ENCODE measurements at regions not wholly inside any gene's neighbourhood (a gene's known extent, or its start where the extent isn't known, plus 50 kb on each side); places are given as distances from the start of the nearest gene placed in this dataset.

DNA sequence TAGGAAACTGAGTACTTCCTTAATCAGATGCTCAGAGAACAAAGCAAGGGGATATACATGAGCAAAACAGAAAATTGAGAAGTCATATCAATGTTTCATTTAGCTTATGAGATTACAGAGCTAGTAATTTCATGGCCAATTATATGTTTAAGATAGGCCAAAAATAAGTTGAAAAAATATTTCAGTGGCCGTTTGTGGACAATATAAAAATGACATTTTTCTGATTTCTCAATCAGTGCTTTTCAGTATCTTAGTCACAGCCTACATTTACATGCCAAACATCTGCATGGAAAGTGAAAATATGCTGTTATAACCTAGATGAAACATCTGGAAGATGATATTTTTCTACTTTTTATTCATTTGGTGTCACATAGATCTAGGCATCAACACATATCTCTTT lies 192.5 kb downstream of the HLX start:
- Histone ChIP-seq H3K4me1 (no peaks in the 10 kb centered on the region), H3K27me3 (ENCODE audit: control insufficient read depth, insufficient read depth, low read length) (no peaks in the 10 kb centered on the region), H3K9ac (no peak overlapping the region), H3K27ac (no peak overlapping the region), H3K4me3 (ENCODE audit: low read depth, low read length) (no peak overlapping the region), H3K36me3 (ENCODE audit: control insufficient read depth, insufficient read depth, low read length) (no peaks in the 10 kb centered on the region), H3K4me2 (ENCODE audit: low read length) (no peak overlapping the region), H3K9me3 (ENCODE audit: control insufficient read depth, low read length) (no peaks in the 10 kb centered on the region), H2AFZ (no peak overlapping the region), H3K79me2 (no peaks in the 10 kb centered on the region)
- TF ChIP-seq, protein P1, sequence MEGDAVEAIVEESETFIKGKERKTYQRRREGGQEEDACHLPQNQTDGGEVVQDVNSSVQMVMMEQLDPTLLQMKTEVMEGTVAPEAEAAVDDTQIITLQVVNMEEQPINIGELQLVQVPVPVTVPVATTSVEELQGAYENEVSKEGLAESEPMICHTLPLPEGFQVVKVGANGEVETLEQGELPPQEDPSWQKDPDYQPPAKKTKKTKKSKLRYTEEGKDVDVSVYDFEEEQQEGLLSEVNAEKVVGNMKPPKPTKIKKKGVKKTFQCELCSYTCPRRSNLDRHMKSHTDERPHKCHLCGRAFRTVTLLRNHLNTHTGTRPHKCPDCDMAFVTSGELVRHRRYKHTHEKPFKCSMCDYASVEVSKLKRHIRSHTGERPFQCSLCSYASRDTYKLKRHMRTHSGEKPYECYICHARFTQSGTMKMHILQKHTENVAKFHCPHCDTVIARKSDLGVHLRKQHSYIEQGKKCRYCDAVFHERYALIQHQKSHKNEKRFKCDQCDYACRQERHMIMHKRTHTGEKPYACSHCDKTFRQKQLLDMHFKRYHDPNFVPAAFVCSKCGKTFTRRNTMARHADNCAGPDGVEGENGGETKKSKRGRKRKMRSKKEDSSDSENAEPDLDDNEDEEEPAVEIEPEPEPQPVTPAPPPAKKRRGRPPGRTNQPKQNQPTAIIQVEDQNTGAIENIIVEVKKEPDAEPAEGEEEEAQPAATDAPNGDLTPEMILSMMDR (IDR thresholded peaks at IDR 0.05), result no peak

DNA sequence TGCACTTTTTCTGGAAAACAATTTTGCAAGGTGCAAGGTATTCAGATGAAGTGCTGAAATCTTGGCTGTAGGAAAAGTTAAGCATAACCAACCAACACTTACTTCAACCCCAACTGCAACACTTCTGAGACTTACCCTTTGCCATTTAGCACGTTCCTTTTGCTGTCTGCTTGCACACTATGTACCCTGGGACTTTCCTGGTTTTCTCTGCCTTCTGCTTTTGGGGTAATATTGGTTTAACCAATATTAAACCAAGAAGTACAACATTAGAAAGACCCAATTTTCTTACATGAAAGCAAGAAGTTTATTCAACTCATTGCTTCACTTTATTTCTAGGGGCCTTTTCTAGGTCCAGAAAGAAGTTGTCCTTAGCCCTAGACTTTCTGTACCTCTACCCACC lies 193.0 kb downstream of the HLX start:
- no peaks in the 10 kb centered on the region for H3K36me3 ChIP-seq (ENCODE audit: control insufficient read depth, insufficient read depth, low read length)
- no peak overlapping the region for H2AFZ ChIP-seq
- H3K4me2 ChIP-seq (ENCODE audit: low read length), result no peak overlapping the region
- no peaks in the 10 kb centered on the region for H3K4me1 ChIP-seq
- H3K9ac ChIP-seq, result no peak overlapping the region
- H3K27me3 ChIP-seq (ENCODE audit: control insufficient read depth, insufficient read depth, low read length), result no peaks in the 10 kb centered on the region
- no peak overlapping the region for H3K4me3 ChIP-seq (ENCODE audit: low read depth, low read length)
- no peaks in the 10 kb centered on the region for H3K9me3 ChIP-seq (ENCODE audit: control insufficient read depth, low read length)
- TF ChIP-seq, protein P1 (IDR thresholded peaks at IDR 0.05), result no peak
- H3K79me2 ChIP-seq, result no peaks in the 10 kb centered on the region
- H3K27ac ChIP-seq, result no peak overlapping the region

DNA sequence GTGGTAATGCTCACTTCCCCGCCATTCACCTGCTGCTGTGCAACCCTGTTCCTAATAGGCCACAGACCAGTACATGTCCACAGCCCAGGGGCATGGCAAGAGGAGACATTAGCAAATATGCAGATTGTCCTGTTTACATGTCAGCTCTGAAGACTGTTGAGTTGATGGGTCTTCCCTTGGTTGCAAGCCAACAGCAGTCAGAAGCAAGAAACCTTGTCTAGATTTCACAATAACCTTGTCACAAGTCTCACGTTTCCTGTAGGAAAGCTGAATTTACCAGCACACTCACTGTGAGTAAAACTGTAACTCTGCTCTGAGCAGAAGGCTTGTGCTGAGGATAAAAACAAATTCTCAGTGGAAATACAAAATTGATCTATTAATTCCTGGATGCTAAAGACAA lies 195.1 kb downstream of the HLX start:
- Histone ChIP-seq H3K27me3 (ENCODE audit: control insufficient read depth, insufficient read depth, low read length) (no peaks in the 10 kb centered on the region), H3K4me3 (ENCODE audit: low read depth, low read length) (no peak overlapping the region), H3K36me3 (ENCODE audit: control insufficient read depth, insufficient read depth, low read length) (no peaks in the 10 kb centered on the region), H3K27ac (no peak overlapping the region), H2AFZ (no peak overlapping the region), H3K4me1 (no peaks in the 10 kb centered on the region), H3K9me3 (ENCODE audit: control insufficient read depth, low read length) (no peaks in the 10 kb centered on the region), H3K79me2 (no peaks in the 10 kb centered on the region), H3K9ac (no peak overlapping the region), H3K4me2 (ENCODE audit: low read length) (no peak overlapping the region)
- TF ChIP-seq, protein P1 (IDR thresholded peaks at IDR 0.05), result no peak

DNA sequence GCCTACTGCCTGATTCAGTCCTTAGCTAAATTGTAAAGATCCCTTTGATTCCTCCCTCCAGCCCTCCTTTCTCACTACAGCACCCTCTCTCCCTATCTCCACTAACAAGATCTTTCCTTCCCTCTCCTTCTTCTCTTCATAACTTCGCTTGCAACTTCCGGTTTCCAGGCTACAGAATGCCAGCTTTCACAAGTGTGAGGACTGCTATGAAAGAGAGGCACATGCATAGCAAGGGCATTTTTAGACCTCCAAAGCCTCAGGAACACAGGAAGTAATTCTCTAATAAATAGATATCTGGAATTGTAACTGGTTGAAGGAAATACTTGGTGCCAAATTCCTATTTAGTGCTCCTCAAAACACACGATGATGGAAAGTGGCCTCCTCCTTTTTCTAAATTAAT lies 196.7 kb downstream of the HLX start:
- no peak overlapping the region for H3K27ac ChIP-seq
- H3K79me2 ChIP-seq, result no peaks in the 10 kb centered on the region
- H3K4me1 ChIP-seq, result no peaks in the 10 kb centered on the region
- no peaks in the 10 kb centered on the region for H3K36me3 ChIP-seq (ENCODE audit: control insufficient read depth, insufficient read depth, low read length)
- H3K4me2 ChIP-seq (ENCODE audit: low read length), result no peak overlapping the region
- no peak overlapping the region for H3K4me3 ChIP-seq (ENCODE audit: low read depth, low read length)
- TF ChIP-seq, protein P1 (IDR thresholded peaks at IDR 0.05), result no peak
- H3K9me3 ChIP-seq (ENCODE audit: control insufficient read depth, low read length), result no peaks in the 10 kb centered on the region
- no peak overlapping the region for H3K9ac ChIP-seq
- no peak overlapping the region for H2AFZ ChIP-seq
- no peaks in the 10 kb centered on the region for H3K27me3 ChIP-seq (ENCODE audit: control insufficient read depth, insufficient read depth, low read length)

DNA sequence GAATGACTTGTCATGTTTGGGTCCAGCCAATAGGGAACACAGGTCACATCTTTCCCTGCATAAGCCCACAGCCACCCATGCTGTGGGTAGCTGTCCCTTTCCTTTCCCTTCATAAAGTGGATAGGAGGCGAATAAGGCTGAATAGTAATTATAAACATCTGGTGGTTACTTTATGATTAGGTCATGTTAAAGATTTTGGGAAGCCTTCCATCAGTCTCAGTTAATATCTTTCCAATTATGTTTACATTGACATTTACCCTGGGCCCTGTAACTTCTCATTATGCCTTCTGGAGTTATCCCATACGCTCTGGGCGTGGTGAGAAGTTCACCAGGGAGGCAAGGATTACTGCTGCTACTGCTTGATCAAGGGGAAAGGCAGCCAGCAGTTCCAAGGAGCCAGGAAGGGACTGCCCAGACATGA lies 197.2 kb downstream of the HLX start:
- TF ChIP-seq, protein P1 (IDR thresholded peaks at IDR 0.05), result no peak

More for the DNA sequence above, 197.2 kb downstream of the HLX start:
- no peak overlapping the region for H3K9ac ChIP-seq
- H3K79me2 ChIP-seq, result no peaks in the 10 kb centered on the region
- H2AFZ ChIP-seq, result no peak overlapping the region
- H3K27ac ChIP-seq, result no peak overlapping the region
- H3K27me3 ChIP-seq (ENCODE audit: control insufficient read depth, insufficient read depth, low read length), result no peaks in the 10 kb centered on the region
- no peak overlapping the region for H3K4me3 ChIP-seq (ENCODE audit: low read depth, low read length)
- H3K36me3 ChIP-seq (ENCODE audit: control insufficient read depth, insufficient read depth, low read length), result no peaks in the 10 kb centered on the region
- no peak overlapping the region for H3K4me2 ChIP-seq (ENCODE audit: low read length)
- H3K4me1 ChIP-seq, result no peaks in the 10 kb centered on the region
- H3K9me3 ChIP-seq (ENCODE audit: control insufficient read depth, low read length), result no peaks in the 10 kb centered on the region
